DMS 273 treated with DMSO at 0.1 percent for 48 hours (cell line): ENCODE measurements at regions not wholly inside any gene's neighbourhood (a gene's known extent, or its start where the extent isn't known, plus 50 kb on each side); places are given as distances from the start of the nearest gene placed in this dataset.
"Not testable (repeated sequence)": the region's sequence is repeated elsewhere in the genome, so short reads cannot be mapped to it uniquely, and the experiment has no call there.

Experiments used
- DNase-seq: peaks from one replicate; lab custom pipeline; 2025; lab: John Stamatoyannopoulos, UW

DNA sequence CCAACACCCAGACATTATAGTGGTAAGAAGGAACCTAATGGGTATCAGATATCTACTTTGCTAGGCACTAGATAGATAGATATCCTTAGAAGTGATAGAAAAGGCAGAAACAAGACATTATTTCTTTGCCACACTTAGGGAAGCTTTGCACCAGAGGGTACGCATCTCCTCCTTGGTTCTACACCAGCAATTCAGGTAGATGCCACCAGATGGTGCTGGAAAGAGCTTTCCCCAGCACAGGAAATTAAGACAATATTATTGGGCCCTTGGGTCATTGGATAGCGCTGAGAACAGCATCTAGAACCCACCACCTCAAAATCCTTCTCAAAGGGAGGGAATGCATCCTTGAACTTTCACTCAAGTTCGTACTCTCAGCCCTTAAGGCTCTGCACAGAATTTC lies 173.8 kb upstream of the CCL2 start:
- no peak for DNase-seq

DNA sequence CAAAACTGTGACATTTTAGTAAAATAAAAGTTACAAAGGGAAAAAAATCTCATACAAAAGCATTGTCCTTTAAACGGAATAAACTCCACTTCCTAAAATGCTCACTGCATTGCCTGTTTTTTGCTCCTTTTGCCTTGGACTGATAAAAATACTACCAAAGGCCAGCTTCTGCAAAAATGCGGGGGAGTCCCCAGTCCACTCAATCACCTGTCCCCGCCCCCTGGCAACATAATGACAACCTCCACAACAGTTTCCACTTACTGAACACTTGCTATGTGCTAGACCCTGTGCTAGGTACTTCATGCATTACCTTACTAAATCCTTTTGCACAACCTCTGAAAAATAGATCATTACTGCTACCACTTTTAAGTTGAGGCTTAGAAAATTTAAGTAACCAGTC lies 172.7 kb upstream of the CCL2 start:
- no peak for DNase-seq

DNA sequence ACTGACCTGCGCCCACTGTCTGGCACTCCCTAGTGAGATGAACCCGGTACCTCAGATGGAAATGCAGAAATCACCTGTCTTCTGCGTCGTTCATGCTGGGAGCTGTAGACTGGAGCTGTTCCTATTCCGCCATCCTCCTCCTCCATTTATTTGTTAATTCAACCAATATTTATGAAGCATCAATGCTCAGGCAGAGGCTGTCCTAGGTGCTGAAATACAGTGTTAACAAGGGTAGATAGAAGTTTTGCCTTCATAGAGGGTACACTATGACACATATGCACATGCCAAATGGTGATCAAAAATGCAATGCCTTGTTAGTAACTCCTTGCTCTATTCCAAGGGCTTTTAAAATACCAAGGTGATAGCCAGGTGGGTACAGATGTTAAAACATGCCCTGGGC lies 166.0 kb upstream of the CCL2 start:
- not testable (repeated sequence) for DNase-seq

DNA sequence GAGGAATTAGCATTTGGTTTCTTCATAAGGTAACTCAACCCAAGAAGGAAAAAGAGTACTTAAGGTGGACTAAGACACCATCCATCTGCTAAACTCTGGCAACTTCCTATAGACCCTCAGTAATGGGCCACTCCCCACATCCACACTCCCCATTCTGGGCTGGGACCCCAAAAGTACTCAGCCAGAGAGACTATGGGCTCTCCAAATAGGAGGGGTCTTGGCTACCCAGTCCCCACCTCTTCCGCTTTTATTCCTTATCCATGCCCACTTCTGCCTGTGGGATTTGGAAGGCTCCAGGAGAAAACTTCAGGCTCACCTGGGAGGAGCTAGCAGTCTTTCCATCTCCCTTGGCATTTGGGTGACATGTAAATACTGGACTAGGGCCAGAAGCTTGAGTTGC lies 164.5 kb upstream of the CCL2 start:
- no peak for DNase-seq

DNA sequence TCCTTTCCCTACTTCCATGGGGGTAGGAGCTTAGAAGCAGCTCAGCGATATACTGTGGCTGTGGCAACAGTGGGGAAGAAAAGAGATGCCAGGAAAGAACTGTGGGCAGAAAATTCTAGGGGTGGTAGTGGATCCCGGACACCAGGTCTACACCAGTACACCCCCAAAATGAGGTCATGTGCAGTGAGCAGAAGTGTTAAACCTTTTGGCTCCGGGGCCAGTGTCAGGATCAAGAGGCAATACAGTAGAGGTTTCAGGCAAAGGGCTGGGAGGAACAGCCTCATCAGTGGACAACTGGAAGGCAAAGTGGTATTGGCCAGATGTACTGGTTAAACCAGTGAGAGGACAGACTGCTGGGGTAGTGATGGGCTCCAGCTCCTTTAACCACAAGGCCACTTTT lies 163.1 kb upstream of the CCL2 start:
- no peak for DNase-seq

DNA sequence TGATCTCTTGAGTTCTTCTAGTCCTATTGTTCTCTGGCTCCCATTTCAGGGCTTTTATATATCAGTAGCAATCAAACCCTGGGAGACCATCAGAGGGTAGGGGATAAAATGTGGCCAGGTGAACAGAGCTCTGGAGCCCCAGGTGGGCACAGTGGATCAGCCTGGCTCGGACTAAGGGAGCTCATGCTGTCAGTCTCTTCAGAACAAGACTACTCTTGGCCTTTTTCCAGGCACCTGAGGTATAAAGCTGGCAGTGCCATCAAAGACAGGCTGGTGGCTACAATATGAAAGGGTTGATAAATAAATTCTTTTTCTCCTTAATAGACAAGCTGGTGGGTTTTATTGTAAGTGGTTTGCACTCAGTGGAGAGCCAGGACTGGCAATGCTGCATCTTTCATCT lies 160.0 kb upstream of the CCL2 start:
- DNase-seq, result no peak

DNA sequence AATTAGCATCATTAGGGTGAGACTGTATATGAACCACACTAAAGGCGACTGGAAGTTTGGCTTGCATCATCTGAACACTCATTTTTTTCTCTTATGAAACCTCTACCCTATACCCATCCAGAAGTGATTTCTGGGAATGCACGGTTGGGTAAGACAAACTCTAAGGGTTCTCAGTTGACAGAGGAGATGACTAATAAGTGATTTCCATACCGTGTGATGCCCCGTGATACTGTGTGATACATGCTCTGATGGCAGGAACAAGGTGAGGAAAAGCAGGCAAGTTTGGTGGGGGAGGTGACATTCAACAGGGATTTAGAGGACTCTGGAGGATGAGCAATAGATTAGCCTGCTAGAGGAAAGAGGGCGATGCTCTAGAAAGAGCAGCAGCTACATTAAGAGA lies 156.4 kb upstream of the CCL2 start:
- DNase-seq, result no peak

DNA sequence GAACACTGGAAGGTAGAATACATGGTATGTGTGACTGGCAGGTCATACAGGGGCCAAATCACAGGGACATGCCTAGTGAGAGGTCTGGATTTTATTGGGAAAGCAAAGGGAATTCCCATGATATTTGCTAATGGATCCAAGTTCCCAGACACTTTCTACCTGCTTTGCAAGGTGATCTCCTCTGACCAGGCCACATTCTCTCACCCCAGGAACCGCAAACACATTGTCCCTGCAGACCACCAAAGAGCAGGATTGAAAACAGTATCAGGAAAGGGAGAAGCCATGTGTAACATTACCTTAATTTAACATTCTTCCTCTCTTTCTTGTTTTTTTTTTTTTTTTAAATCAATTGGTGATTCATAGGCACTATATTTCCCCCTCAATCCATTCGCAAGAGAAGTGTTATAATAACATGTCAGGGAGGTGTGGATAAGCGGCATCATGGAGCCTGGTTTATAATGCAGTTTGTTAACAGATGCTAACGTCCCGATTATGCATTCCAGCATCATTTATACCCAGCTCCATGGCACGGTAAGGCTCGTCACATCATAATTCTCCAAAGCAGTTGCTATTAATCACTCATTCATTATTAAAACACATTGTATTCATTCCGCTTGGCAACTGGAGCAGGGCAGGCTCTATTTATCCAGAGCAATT lies 155.1 kb upstream of the CCL2 start:
- DNase-seq, result no peak

DNA sequence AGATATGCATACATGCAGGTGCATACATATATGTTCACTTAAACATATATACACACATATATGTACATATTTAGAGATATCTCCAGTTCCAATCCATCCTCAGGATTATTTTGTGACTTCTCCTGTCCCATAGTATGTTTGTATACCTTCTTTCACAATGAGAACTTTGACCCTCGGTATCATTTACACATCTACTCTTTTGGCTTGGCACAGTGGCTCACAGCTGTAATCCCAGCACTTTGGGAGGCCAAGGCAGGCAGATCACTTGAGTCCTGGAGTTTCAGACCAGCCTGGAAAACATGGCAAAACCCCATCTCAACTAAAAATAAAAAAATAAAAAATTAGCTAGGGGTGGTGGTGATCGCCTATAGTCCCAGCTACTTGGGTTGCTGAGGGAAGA lies 148.1 kb upstream of the CCL2 start:
- DNase-seq, result no peak

DNA sequence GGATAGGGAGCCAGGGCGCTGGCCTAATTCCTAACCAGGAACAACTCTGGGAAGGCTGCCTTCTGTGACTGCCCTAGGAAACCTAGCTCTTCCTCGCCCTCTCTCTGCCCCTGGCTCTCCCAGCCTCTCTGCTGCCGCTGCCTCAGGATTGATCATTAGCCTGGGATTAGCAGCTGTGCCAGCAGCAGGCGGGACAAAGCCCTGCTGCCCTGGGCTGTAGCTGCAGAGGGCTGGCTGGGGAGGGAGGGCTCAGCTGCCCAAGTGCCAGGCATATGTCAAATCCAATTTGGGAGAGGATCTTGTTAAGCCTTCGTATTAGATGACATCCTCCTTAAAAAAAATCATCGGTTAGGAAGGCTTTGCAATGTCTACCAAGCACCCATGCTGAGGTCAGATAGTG lies 144.8 kb upstream of the CCL2 start:
- no peak for DNase-seq

DNA sequence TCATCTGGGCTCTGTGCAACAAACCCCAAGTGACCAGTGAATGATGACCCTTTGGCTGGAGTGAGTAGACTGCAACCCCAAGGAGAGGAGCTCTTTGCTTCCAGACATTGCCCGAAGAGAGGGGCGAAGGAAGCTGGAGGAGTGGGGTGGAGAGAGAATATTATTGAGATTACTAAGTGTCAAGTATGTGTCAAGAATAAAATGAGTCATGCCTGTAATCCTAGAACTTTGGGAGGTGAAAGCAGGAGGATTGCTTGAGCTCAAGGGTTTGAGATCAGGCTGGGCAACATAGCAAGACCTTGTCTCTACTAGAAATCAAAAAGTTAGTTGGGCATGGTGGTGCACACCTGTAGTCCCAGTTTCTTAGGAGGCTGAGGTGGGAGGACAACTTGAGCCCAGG lies 142.0 kb upstream of the CCL2 start:
- no peak for DNase-seq

DNA sequence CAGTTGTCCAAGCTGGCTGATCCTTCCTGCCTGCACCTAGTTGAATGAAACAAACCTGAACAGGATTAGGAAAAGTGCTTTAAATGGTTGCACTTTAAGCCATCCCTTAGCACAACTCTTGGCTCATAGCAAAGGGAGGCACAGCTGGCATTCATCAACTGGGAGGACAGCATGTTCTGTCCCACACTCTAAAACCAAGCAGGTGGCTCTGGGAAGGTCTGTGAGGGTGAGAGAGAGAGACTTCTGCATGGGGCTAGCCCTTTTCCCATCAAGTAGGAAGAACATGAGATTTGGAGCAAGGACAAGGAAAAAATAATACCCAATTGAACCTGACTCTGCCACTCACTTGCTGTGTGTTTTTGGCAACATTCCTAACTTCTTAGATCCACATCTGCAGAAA lies 140.9 kb upstream of the CCL2 start:
- no peak for DNase-seq

DNA sequence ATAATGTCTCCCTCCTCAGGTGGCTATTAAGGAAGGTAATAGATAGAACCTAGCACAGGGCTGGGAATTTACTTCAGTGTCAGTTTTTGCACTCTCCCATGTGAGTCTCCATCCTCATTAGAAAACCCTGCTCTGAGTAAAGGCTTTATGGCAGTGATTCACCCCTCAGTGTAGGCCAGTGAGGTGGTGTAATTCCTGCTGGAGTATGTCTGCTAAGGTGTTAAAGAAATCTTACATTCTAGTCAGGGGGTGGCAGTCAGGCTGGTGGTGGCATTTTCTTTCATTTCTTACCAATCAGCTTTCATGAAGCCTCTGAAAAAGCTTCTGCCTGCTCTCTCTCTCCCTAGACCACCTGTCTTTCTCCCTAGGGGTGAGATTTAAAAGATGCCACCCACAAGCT lies 138.8 kb upstream of the CCL2 start:
- no peak for DNase-seq

DNA sequence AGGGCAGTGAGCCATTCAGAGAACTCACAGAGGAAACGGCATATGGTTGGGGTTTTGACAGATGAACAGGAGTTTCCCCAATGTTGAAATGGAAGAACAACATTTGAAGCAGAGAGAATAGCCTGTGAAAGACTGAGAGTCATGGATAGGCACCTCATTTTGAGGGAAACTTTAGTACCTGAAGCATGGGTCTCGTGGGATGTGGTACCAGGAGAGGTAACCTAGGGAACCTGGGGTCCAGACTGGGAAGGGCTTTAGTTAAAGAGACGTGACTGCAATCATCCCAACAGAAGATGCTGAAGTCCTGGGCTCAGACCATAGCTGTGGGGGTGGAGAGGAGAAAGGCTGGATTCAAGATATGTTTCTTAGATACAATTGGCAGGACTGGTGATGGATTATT lies 137.8 kb upstream of the CCL2 start:
- DNase-seq, result no peak

DNA sequence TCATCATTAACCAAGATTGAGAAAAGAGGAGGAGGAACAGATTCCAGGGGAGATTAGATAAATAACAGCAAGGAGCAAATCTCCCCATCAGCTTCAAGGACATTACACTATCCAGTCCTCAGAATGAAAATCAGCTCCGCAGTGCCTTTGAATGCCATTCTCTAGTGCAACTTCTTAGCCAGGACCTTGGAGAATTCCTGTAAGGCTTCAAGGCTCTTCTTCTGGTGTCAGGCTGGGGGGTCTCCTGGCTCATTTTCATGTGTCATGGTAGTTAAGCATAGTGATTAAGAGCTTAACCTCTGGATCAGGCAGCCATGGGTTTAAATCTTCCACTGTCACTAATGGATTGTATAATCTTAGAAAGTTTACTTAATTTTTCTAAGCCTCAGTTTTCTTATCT lies 137.3 kb upstream of the CCL2 start:
- no peak for DNase-seq

DNA sequence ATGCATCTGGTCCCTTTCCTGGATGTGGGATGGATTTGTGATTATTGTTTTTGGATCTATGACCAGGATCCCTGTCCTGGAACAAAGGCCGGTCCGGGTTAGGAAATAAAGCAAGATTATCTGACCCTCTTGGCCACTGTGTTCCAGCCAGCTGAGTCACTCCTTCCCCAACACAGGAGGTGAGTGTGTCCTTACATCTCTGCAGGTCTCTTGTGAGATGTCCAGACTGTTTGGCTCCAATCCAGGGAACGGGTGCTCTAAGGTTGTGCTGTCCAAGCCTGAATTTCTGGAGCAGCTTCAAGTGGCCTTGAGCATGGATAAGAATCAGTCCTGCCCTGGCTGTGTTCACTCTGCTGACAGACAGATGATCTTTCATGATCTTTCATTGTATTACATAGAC lies 136.5 kb upstream of the CCL2 start:
- DNase-seq, result no peak

DNA sequence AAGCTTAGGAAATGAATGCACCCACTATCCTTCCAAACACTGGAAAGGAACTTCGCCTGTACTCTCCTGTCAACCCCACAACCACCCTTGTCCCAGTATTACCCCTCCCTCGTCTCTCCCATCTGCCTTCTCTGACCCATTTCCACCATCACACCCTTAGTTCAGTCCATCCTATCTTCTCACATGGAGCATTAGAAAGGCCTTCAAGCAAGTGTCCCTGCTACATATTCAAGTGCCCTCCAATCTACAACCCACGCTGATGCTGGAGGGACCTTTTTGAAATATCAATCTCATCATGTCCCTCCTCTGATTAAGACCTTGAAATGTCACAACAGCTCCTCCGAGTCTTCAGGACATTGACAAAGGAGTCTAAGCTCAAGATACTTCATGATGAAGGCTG lies 133.8 kb upstream of the CCL2 start:
- DNase-seq, result no peak

DNA sequence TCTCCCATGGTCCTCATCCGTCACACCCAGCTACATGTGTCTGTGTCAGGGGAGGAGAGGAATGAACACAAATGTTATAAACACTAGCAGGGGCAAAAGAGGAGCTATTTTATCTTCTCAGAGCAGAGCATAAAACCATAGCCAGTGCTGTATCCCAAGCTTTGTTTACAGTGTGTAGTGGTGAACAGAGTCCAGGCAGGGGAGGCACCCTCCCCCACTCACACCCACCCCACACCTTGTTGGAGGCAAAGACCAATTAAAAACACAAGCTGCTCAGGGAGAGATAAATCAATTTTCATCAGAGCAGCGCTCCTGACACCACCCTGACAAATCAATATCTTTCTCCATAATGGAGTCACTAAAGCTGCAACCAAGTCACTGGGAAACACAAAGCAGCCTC lies 132.6 kb upstream of the CCL2 start:
- no peak for DNase-seq

DNA sequence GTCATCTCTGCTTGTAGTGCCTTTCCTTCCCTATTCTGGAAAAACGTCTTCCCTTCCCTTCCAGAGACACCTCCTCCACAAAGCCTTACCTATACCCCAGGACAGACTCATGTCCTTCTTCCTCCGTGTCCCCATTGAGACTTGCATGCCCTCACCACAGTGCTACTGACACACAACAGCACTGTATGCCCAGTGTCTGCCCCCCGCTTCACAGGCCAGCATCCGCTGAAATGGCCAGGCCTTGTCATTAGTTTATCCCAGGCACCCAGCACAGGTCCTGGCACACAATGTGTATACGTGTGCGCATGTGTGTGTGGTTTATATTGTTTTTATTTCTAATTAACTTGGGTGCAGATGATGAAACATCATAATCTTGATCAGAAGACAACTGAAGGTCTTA lies 130.1 kb upstream of the CCL2 start:
- no peak for DNase-seq

DNA sequence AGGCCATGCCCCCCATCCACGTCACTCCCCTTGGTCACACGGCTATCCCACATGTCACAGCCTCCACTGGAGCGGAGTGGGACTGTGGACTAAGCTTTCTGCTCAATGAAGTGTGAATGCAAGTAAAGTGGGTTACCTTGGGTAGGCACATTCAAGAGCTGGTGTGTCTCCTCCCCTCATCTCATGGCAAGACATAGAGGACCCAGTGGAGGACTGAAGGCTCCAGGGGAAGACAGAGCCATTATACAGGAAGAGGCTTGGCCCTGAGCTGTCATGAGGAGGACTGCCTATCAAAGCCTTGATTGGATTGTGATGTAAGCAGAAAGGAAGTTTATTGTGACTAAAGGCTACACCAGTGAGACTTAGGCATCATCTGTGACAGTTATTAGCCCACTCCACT lies 129.2 kb upstream of the CCL2 start:
- no peak for DNase-seq

DNA sequence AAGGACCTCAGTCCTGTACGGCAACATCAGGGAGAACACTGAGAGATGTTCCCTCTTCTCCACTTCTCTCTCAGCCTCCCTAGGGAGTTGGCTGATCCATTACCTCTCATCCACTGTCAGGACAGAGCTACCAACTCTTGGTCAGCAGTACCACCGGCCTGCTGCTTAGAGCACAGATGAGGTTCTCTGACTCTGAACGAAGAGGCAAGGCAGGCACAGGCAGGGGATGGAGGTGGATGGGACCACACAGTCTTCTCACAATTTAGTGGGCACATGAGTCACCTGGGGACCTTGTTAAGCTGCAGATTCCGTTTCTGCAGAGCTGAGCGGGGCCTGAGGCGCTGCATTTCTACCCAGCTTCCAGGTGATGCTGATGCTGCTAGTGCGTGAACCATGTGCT lies 128.6 kb upstream of the CCL2 start:
- no peak for DNase-seq

DNA sequence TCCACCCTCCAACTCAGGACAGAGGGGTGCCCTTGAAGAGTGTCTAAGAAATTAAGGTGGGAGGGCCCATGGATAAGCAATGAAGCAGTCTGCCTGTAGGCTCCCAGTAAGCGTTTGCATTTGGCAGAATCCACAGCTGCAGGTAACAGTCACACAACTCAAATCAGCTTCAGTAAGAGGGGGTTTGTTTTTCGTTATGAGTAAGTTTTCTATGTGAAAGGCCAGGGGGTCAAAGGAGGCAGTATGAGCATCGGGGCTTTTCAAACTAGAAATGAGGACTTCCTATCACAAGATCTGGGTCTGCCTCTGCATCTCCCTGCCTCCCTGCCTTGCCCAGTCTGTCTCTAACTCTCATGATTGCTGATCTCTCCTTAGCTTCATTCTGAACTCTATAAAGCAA lies 128.1 kb upstream of the CCL2 start:
- DNase-seq, result no peak

DNA sequence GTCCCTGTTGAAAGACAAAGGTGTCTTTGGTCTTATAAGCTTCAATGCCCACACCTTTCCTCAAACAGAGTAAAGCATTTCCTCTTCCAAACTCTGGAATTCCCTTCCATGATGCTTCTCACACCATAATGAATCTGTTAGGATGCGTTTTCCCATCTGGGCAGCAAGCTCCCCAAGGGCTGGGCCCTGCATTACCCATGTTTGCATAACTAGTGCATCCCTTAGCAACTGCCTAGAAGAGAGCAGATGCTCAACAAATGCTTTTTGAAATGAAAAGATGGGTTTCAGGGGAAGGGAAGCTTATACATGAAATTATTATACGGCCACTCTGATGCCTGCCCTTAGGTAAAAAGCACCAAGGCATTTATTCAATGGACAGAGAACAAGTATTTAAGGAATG lies 124.5 kb upstream of the CCL2 start:
- DNase-seq, result no peak

DNA sequence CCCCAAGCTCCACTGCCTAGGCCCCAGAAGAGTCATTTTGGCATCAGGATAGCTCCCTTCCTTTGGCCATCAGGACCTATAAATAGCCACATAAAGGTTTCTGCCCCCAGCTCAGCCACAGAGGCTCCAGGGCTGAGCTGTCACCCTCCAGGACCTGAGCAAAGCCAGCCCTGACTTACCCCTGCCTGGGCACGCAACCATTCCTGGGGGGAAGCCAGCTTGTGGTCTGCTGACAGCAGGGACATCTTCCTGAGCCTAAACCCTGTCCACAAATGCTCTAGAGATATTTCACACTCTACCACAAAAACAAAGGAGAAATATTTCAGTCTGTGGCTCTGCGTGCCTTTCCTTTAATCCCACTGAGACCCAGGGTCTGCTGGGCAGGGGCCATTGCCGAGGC lies 123.7 kb upstream of the CCL2 start:
- no peak for DNase-seq

DNA sequence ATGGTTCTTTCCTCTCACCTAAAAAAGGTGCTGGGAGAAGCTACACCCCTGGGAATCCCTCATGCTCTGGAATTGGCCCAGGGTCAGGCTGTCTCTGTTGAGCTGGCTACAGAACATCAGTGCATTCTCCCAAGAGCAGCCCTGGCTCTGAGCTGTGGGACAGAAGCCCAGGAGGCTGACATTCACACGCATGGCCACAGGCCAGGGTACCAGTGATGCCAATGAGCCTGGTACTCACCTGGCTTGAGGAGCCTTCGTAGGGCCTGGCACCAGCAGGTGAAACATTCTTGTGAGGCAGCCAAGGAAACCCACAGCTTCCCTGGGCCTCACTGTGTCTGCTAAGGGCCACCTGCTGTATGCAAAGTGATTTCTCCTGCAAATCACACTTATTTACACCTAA lies 121.7 kb upstream of the CCL2 start:
- DNase-seq, result no peak
